DMS 273 treated with DMSO at 0.1 percent for 48 hours (cell line): ENCODE measurements at regions not wholly inside any gene's neighbourhood (a gene's known extent, or its start where the extent isn't known, plus 50 kb on each side); places are given as distances from the start of the nearest gene placed in this dataset.
A peak's percentile ranks its signal among the peaks of the same experiment; 100 is the strongest.
"Not testable (repeated sequence)": the region's sequence is repeated elsewhere in the genome, so short reads cannot be mapped to it uniquely, and the experiment has no call there.

Experiments used
- DNase-seq: peaks from one replicate; lab custom pipeline; 2025; lab: John Stamatoyannopoulos, UW

DNA sequence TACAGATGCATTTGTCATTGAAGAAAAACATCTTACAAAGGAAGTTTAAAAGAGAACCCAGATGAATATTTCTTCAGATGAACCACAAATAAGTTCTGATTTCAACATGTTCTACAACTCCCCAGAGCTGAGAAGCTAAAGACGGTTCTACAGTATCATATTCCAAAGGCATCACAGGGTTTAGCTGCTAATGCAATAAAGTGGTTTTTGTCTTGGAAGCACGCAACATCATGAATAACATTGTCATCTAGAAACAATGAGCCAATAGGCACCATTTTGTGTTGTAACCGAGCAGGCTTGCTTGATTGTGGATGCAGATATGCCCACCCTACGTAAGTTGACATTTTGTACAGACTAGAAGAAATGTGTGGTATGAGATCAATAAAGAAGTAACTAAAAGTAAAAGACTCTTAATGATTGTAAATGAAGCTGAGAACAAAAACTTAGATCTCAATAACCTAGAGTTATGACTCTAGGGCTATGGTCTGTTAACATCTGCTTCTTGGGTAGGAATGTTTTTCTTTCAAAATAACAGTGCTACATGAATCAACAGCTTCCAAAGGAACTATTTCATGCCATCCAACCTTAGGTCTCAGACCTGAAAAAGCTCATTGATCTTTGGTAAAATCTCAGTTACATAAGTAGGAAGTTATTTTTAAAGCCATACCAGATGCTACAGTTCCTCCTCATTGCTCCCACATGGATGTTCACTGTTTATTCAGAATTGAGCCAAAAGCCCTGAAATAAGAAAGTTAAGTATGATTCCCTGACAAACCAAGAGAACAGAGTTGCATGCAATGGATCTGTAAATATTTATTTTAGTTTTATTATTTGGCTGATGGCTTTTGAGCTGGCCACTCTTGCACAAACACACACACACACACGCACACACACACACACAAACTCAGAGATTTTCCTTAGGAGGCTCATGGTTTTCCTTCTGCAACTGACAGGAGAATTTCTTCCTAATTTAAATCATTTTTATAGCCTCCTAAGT is 118.7 kb upstream of the SLCO6A1 start:
- no peak for DNase-seq

DNA sequence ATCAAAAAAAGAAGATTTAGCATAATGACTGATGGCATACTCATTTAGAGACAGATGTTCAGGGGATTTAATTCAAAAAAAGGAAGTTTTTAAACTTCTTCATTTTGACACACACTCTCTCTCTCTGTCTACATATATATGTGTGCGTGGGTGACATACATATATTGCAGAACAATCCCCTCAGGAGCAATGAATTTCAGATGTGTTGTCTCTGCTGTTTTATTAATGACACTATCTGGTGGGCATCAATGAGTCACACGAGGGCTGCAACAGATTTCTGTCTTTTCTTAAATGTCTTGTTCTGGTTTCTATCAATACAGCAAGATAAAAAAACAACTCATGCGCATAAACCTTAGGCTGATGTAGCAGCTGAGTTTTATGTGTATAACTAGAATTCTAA is 123.5 kb upstream of the SLCO6A1 start:
- DNase-seq: no peak

DNA sequence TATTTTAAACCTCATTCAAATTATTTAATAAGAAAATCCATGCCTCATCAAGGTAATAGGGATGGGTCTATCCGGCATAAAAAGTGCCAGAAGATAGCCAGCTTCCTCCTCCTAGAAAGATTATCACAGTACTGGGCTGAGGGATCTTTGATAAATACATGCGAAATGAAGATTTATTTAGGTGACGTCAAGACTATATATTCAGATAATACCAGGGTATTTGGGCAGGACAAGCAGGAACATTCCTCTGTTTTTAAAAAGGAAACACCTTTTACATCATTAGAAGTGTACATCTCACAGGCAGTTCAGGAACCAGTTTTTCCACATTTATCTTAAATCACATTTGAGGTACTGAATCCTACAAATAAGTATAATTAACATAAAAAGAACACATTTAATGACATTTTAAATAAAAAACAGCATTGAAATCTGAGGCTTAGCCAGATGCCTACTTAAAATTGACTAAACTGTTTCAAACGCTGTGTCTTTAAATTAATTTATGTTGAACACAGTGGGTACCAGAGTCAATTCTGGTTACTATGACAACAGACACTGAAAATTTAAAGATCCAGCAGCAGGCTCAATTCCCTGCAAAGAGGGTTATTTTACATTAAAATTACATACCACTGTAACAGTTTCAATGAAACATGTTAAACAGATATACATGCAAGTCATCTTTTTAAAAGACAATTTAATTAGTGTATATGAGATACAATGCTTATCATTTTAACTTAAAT is 124.7 kb upstream of the SLCO6A1 start:
- no peak for DNase-seq

DNA sequence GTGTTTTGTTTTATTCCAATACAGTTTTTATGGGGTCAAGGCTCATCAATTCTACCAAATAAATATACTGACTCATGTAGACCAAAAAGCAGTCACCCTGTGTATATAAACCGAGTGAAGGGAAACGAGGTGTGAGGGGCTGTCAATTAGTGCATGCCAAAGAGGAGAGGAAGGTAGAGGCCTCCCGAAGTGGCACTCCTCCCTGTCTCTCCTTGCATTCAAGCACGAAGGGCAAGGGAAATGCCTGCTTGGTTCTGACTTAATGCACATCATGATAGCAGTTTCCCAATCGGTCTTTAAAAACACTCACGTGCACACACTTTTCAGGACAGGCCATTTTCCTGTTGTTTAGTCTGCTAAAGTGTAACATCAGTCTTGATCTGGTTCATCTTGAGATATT is 125.6 kb upstream of the SLCO6A1 start:
- DNase-seq: no peak

DNA sequence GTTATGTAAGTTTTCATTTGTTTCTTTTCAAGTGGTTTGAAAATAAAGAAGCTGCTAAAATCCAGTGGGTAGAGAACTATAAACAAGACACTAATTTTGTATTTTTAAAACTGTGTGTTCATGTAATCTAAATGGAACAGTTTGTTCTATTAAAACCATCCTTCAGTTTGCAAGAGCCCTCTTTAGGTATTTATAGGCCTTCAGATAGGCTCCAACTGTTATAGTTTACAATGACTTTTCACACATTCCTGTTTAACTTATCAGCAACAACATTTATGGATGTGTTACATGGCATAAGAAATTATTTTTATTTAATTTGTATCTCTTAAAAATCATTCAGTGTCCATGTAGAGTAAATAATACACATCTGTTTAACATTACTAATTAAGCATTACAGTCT is 126.7 kb upstream of the SLCO6A1 start:
- DNase-seq: no peak

DNA sequence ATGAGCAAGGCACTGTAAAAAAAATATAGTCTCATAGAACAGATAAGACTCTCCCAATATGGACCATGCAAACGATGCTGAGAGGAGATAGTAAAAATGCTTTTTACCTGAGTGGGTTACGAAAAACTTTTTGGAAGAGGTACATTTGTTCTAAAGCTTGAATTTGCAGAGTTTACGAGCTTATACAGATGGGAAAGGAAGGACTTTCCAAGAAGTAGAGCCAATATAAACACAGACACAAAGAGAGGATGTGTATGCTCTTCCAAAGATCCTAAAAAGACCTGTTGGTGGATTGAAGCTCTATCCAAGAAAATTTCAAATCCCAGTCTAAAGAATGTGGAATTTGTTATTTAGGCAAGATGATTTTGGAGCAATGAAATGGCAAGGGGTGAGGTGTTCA is 127.1 kb upstream of the SLCO6A1 start:
- no peak for DNase-seq

DNA sequence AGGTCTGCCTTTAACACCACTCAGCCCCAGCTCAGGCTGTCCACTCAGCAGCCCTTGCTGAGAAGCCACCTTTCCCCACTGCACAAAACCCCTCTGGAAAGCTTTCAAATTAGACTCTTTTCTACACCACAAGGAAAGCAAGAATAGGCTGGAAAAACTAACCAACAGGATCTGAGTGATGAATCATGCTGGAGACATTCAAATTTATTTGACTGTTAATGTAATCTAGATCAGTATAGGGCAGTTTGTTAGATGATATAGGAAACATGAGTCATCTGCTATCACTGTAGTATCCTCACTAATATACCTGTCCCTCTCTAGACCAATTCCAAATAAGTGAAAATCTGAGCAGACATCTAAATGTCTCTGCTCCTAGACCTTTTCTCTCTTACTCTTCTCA is 127.8 kb upstream of the PAM start:
- DNase-seq: no peak

DNA sequence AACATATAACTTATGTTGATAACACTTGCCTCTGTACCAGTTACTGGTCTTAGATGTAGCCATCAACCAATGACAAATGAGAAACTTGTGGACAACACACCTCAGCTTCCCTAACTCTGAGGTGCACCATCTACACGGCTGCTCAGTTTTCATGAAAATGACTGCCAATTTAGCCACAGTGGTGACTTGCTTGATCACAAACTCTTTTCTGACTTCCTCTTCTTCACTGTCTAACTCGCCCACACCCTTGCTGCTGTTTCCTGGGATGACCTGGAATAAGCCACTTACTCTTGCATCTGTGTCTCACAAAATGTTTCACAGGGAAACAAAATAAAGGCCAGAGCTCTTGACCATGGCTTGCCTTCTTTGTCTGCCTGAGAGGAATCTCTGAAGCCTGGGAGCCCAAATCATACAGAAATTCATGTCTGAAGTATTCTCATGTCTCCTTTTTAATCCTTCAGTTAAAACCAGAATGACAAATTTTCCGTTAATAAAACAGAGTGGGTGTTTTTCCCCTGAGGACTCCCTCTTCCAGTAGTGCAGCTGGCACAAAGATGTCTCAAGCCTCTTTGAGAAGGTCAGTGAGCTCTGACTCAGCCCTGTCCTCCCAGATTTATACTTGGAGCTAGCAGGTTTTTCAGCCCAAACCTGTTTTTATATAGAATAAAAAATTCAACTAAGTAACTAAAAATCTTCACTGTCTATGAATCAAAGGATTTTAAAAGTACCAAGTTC is 126.5 kb upstream of the PAM start:
- no peak for DNase-seq

DNA sequence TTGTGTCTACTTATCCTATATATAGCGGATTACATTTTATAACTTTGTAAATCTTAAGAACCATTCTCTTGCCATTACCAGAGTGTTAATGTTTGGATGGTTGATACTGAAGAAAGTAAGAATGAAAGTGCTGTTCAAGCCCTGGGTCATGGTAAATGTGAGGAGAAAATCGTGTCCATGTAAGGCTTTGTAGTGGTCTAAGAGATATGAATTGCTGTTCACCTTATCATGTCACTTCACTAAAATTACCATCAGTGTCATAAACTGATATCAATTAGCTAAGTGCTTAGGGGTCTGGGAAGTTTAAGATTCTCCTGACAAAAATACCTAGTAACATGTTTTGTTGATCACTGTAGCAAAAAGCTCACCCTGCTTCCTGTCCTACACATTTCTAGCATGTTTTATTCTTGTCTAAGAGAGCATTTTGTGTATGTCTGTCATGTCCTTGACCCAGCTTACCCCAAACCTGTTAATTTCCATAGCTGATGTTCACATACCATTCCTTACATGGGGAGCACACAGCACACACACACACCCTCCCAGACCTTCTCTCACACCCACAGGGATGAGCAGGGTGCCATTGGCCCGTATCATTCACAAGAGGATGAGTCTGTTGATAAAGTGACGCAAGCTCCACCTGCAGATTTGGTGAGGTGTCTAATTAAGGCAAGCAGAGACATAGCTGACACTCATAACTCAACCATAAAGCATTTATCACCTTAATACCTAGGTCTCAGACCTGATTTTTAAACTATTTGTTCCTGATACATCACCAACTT is 125.1 kb upstream of the PAM start:
- no peak for DNase-seq

DNA sequence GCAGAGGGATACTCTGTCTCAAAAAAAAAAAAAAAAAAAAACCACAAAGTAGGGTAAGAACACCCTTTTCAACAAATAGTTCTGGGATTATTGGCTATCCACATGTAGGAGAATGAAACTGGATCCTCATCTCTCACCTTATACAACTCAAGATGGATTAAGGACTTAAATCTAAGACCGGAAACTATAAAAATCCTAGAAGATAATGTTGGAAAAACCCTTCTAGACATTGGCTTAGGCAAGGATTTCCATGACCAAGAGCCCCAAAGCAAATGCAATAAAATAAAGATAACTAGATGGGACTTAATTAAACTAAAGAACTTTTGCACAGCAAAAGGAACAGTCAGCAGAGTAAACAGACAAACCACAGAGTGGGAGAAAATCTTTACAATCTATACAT is 119.7 kb upstream of the PAM start:
- DNase-seq: not testable (repeated sequence)

DNA sequence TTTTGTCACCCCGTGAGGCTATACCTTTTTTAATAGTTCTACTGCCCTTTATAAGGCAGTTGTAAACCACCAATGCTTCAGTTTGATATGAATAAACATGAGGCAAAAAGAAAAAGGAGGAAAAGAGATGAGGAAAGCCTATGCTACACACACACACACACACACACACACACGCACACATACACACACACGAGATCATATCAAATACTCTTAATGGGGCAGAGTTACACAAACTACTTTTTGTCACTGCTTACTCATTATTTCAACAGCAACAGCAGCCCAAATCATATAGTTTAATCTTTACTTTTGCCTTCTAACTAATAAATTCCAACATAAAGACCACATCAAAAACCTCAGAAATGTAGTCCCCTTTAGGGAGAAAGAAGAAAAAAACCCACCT is 116.8 kb upstream of the PAM start:
- DNase-seq: no peak

DNA sequence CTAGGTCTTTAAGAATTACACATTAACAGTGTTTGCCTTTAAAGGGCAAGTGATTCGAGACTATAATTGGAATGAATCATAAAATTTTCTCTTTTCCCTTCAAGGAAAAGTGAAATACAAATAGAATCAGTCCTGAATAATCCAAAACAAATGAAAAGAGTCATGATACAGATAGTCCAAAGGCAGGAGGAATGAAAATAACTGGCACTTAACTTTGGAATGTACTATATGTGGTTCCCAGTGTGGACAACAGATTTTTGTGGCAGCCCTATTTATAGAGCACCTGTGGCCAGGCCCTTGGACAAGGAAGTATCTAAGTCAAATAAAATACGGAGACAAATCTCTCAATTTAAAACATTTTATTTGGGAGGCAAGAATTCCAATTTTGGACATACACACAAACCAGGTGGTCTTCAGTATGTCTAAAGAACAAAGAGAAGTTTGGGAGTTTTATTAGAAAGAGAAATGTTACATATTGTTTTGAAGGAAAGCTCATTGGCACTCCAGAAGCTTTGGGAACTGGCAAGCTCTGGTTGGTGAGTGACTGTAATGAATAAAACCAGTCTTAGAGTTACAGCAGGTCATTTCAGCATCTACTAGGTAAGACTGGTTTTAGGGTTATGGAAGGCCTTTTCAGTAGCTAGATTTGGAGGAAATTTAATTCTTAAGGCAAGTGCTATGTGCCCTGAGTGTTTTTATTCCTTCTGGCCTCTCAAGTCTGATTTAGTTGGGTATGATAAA is 116.0 kb upstream of the PAM start:
- no peak for DNase-seq

DNA sequence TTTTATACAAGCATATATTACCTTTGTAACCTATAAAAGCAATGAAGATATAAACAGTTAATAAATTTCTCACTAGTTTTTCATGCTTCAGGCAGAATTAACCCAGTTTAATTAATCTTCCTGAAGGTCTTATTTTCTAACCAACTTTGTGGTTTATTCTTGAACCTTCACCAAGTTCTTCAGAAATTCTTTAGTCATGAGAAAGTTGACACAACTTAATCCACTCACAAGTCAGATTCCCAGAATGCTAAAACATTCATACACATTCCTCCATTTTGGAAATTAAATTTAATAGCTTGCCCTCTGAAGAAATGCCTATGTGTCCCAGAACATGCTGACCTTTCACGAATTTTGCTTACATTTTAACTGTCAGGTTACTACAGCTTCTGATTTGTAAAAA is 105.4 kb upstream of the PAM start:
- no peak for DNase-seq

DNA sequence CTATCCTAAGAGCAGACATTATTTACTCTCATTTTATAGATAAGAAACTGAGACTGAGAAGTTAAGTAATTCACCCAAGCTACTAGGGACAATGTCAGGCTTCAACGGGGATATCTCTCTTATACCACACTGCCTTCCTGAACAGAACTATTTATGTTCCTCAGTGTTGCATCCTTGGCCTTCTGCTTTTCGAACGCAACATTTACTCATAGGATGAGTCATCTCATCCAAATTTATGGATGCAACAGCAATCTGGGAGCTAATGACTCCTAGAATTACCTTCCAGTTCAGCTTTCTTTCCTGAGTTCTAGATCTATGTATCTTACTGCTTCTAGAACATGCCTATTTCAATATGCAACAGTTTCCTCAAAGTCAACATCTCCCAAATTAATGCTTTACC is 103.6 kb upstream of the PAM start:
- no peak for DNase-seq

DNA sequence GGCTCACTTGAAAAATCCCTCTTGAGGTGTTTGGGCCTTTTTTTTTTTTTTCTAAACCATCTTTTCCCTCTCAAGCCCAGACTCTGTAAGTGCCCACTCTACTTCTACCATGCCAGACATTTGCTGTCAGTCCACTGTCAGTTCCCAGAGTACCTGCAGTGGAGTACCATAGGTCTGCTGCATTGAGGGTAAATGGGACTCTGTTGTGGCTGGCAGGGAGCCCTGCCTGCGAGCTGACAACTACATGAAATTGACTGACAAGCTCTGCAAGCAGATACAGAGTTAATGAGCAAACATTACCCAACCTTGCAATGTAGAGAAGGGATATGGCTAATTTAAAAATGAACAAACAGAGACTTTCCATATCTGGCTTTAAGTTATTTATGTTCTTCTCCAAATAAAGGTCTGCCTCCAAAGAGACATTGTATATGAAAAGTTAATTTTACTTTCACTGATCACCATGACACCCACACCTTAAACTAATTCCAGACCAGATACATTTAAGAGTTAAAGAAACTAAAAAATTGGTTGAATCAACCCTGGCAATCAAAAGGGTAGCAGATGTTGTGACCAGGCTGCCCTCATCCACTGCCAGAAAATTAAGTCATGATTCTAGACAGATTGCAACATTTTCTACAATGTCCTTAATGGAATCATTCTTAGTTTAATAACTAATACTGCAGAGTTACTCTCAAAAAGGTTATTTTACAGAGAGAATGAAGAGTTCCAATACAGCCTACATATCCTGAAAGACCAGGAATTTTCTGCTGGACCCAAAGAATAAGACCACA is 100.4 kb upstream of the PAM start:
- DNase-seq: peak; percentile 92

DNA sequence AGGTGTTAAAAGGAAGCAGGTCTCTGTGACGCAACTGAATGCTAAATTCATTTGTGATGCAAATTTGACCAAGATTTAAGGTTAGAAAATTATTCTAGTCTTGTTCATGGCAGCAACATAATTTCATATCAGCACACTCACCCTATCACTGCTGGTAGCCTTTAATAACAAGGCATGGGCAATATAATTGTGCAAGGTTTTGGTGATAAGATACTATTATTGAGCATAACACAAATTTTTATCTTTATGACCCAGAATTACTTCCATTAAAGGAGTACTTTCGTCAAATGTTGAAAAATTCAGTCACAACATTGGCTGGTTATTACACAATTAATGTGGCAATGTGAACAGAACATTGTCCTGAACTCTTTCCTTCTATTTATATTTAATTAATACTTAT is 96.0 kb upstream of the PAM start:
- no peak for DNase-seq

DNA sequence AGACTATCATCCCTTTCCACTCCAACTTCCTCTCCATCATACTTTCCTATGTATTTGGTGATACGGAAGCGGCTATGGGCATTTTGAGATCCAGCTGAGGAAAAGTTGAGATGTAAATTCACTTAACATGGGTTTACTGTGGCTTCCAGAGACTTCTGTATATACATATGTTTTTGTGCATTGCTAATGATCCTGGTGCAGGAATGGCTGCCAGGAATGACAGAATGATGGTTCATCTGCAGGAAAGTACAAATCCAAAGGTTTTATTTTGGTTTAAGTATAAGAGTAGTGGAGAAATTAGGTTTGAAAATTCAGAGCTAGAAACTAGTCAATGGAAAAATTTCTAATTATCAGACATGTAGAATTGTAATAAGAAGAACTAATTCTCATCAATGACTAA is 95.0 kb upstream of the PAM start:
- no peak for DNase-seq

DNA sequence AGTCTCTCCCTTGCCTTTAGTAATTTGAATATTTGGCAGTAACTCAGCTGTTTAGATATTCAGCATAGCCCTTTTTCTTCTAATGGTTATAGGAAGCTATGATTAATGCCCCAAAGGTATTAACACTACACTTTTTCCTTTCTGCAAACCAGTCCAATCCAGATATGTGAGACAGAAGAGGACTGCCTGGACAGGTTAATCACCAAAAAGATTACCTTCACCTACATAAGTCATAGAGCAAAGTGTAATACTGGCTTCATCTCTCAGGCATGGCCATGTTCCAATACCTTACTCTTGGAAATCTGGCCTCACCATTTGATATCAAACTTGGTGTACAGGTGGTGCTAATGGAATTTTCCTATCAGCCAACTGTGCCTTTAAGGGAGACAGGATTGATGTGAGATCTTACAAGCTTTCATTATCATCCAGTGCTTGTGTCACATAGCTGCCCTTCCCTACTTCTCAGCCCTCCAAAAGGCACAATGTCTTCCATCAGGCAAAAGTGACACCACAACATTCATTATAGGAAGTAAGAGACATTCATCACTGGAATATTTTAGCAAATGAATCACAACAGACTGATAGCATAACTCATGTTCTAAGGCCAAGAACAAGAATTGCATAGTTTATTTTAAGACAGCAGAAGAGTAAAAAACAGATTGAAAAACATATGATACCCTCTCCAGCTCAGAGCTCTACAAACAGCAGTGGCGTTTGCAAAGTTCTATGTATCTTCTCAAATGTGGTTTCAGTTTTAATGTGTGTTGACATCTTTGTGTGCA is 91.2 kb upstream of the PAM start:
- DNase-seq: peak; percentile 74

DNA sequence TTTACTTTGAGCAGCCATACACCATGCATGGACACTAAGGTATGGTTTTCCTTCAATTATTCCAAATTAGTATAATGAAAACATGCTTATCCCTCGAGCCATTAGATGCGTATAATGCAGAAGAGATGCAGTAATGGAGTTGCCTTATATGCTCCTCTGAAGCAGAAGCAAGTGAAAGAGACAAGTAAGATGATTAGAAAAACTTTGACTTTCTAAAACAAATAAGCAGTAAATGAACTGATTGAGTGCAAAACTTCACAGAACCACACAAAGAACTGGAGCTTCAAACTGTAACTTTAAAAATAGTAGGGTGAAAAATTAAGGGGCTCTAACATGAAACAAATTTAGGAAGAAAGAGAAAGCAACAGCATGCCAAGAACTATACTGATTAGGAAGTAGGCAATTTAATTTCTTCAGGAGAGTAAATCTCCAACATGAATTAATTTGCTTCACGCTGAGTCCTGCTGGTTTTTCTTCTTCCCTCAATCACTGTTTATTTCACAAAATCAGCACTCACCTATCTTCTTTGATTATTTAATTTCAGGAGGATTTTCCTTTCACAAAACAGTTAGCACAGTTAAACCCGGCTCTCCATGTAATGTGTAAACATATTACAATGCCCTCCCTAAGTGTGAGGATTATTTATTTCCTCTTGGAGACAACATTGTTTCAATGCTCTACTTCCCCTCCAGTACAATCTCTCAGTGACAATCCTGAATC is 90.3 kb upstream of the PAM start:
- peak; percentile 24 for DNase-seq
